Dermis microvascular lymphatic vessel endothelial cell (primary cell): ENCODE measurements at regions not wholly inside any gene's neighbourhood (a gene's known extent, or its start where the extent isn't known, plus 50 kb on each side); places are given as distances from the start of the nearest gene placed in this dataset.
"Not testable (repeated sequence)": the region's sequence is repeated elsewhere in the genome, so short reads cannot be mapped to it uniquely, and the experiment has no call there.

Experiments used
- DNase-seq, 2 donors: peaks; one replicate each; pipeline versions ENCODE4 v3.0.0 to v3.0.0-alpha.2; 2010; ENCODE audit warnings: low read depth in 2 of 2

- no peak for DNase-seq
Measured at GRCh38 chr9:105975886-105976645, 281.7 kb downstream of the TMEM38B start.

GRCh38 chr9:105978336-105978735, 284.0 kb downstream of the TMEM38B start:
- DNase-seq = no peak

GRCh38 chr9:105978826-105979225, 284.5 kb downstream of the TMEM38B start:
- no peak for DNase-seq

- no peak for DNase-seq
Measured at GRCh38 chr9:105979290-105979689, 284.9 kb downstream of the TMEM38B start.

- no peak for DNase-seq
Measured at GRCh38 chr9:105984714-105985113, 290.4 kb downstream of the TMEM38B start.

- DNase-seq = no peak
Measured at GRCh38 chr9:105993116-105993854, 298.9 kb downstream of the TMEM38B start.

- DNase-seq = no peak
Measured at GRCh38 chr9:105993921-105994715, 299.8 kb downstream of the TMEM38B start.

- DNase-seq = no peak
Measured at GRCh38 chr9:105994970-105995369, 300.6 kb downstream of the TMEM38B start.

- no peak for DNase-seq
Measured at GRCh38 chr9:106017198-106017740, 322.9 kb downstream of the TMEM38B start.

GRCh38 chr9:106019039-106019680, 324.8 kb downstream of the TMEM38B start:
- no peak for DNase-seq

GRCh38 chr9:106019702-106020101, 325.4 kb downstream of the TMEM38B start:
- DNase-seq = no peak

- no peak for DNase-seq
Measured at GRCh38 chr9:106020186-106020585, 325.8 kb downstream of the TMEM38B start.

GRCh38 chr9:106023455-106023854, 329.1 kb downstream of the TMEM38B start:
- no peak for DNase-seq

GRCh38 chr9:106025453-106025852, 331.1 kb downstream of the TMEM38B start:
- no peak for DNase-seq

- not testable (repeated sequence) for DNase-seq
Measured at GRCh38 chr9:106030146-106030545, 335.8 kb downstream of the TMEM38B start.

GRCh38 chr9:106032978-106033377, 338.6 kb downstream of the TMEM38B start:
- DNase-seq = no peak

- no peak for DNase-seq
Measured at GRCh38 chr9:106035806-106036205, 341.5 kb downstream of the TMEM38B start.

- DNase-seq = no peak
Measured at GRCh38 chr9:106038266-106039001, 344.1 kb downstream of the TMEM38B start.

- no peak for DNase-seq
Measured at GRCh38 chr9:106039151-106039935, 345.0 kb downstream of the TMEM38B start.

GRCh38 chr9:106041920-106042319, 347.6 kb downstream of the TMEM38B start:
- not testable (repeated sequence) for DNase-seq
